Endothelial cell of umbilical vein (primary cell): ENCODE measurements at regions not wholly inside any gene's neighbourhood (a gene's known extent, or its start where the extent isn't known, plus 50 kb on each side); places are given as distances from the start of the nearest gene placed in this dataset.

Experiments
- BruUV-seq: library from RNA; stranded (reverse); fragments of 400-500 nt; replicated peaks from 2 replicates; lab custom pipeline; 2021; lab: Mats Ljungman, UMichigan
- CTCF ChIA-PET: fragments of 300-600, 350-600 bp; sonication (Branson Sonifier 250); formaldehyde crosslinking; loops from one replicate; lab custom pipeline; 2021; ENCODE audit warnings: antibody characterized with exemption, inconsistent platforms; lab: Charles Lee
- POLR2A ChIA-PET: fragments of 300-600, 350-600 bp; sonication (Branson Sonifier 250); formaldehyde crosslinking; loops from one replicate; lab custom pipeline; 2021; ENCODE audit warnings: antibody characterized with exemption, inconsistent platforms; lab: Charles Lee
- DNase-seq: peaks from one replicate; pipeline ENCODE4 v3.0.0-alpha.2; 2011; ENCODE audit warnings: low read depth, low spot score
- FAIRE-seq: peaks from 2 replicates; lab custom pipeline; 2011; peaks lifted over from hg19 to GRCh38; lab: Jason Lieb, UNC
- H2AFZ ChIP-seq: 2 replicates; pipeline ENCODE4 v1.6.0; 2012; ENCODE audit warnings: low read depth, low read length, control low read depth, inconsistent platforms
- H3K27ac ChIP-seq: 2 replicates; pipeline ENCODE4 v1.5.1; 2011; ENCODE audit warnings: low read depth, mild to moderate bottlenecking, control low read depth, low read length, moderate library complexity; ENCODE audit not compliant: insufficient read depth
- H3K27me3 ChIP-seq, 2 experiments: 2 replicates each; pipeline versions ENCODE4 v1.6.0 to v1.6.1; 2011; ENCODE audit warnings: low read length in 2 of 2, mixed read lengths in 1 of 2; ENCODE audit not compliant: control insufficient read depth in 2 of 2, insufficient read depth in 2 of 2
- H3K36me3 ChIP-seq, 2 experiments: 2 replicates in 1 of 2; 3 replicates in 1 of 2; pipeline ENCODE4 v1.5.1; 2011; ENCODE audit warnings: low read length in 2 of 2, mild to moderate bottlenecking in 1 of 2, moderate library complexity in 1 of 2; ENCODE audit not compliant: control insufficient read depth in 2 of 2, insufficient read depth in 2 of 2; ENCODE audit errors: extremely low read depth in 1 of 2
- H3K4me1 ChIP-seq: 3 replicates; pipeline ENCODE4 v1.5.1; 2011; ENCODE audit warnings: mild to moderate bottlenecking, low read length; ENCODE audit not compliant: control insufficient read depth, insufficient read depth; ENCODE audit errors: extremely low read depth
- H3K4me2 ChIP-seq: 2 replicates; pipeline ENCODE4 v1.6.1; 2011; ENCODE audit warnings: low read length, control low read depth, mixed read lengths; ENCODE audit not compliant: insufficient read depth
- H3K4me3 ChIP-seq, 3 experiments: fragments of 200-600 bp in 1 of 3; sonication (generic), shearing (Covaris generic) in 1 of 3; replicated peaks in 1 of 3; 2 replicates each; pipeline ENCODE4 v1.5.1; 2011 to 2016; ENCODE audit warnings: control low read depth in 3 of 3, low read length in 3 of 3, mild to moderate bottlenecking in 2 of 3, inconsistent platforms in 1 of 3, low read depth in 1 of 3, moderate library complexity in 1 of 3; ENCODE audit not compliant: insufficient read depth in 1 of 3
- H3K79me2 ChIP-seq: 2 replicates; pipeline ENCODE4 v1.6.0; 2012; ENCODE audit warnings: low read length, inconsistent platforms; ENCODE audit not compliant: control insufficient read depth, insufficient read depth
- H3K9ac ChIP-seq: replicated peaks from 2 replicates; pipeline ENCODE3; 2011; ENCODE audit warnings: low read length, control low read depth; ENCODE audit not compliant: insufficient read depth; ENCODE audit errors: extremely low read depth
- H3K9me1 ChIP-seq: replicated peaks from 3 replicates; pipeline ENCODE4 v1.6.0; 2011; ENCODE audit warnings: mild to moderate bottlenecking, low read length; ENCODE audit not compliant: control insufficient read depth, insufficient read depth; ENCODE audit errors: extremely low read depth
- H3K9me3 ChIP-seq: replicated peaks from 2 replicates; pipeline ENCODE4 v1.5.1; 2012; ENCODE audit warnings: low read length, inconsistent platforms; ENCODE audit not compliant: control insufficient read depth, insufficient read depth
- H4K20me1 ChIP-seq: replicated peaks from 2 replicates; pipeline ENCODE3; 2011; ENCODE audit warnings: mild to moderate bottlenecking, low read length; ENCODE audit not compliant: control insufficient read depth, insufficient read depth; ENCODE audit errors: extremely low read depth
- CTCF ChIP-seq, 2 donors: IDR thresholded peaks; 1 replicate in 1 of 2; 2 replicates in 1 of 2; pipeline ENCODE4 v1.5.1; 2011; ENCODE audit warnings: low read length in 2 of 2, mild to moderate bottlenecking in 2 of 2, moderate library complexity in 2 of 2, control low read depth in 1 of 2, inconsistent platforms in 1 of 2, low read depth in 1 of 2; ENCODE audit not compliant: insufficient read depth in 1 of 2; ENCODE audit errors: extremely low read depth in 1 of 2
- EZH2 ChIP-seq: IDR thresholded peaks from 2 replicates; pipeline ENCODE4 v1.6.1; 2012; ENCODE audit warnings: borderline replicate concordance, low read depth, mild to moderate bottlenecking, moderate library complexity, low read length, inconsistent platforms; ENCODE audit not compliant: severe bottlenecking
- FOS ChIP-seq: IDR thresholded peaks from 2 replicates; pipeline ENCODE4 v1.6.1; 2011; ENCODE audit warnings: mild to moderate bottlenecking, low read length, moderate library complexity, borderline replicate concordance; ENCODE audit not compliant: insufficient read depth
- GATA2 ChIP-seq: IDR thresholded peaks from 2 replicates; pipeline ENCODE4 v1.7.0; 2011; ENCODE audit warnings: low read depth, mild to moderate bottlenecking, moderate library complexity, mixed read lengths, low read length; ENCODE audit not compliant: insufficient read length, insufficient read depth
- JUN ChIP-seq: IDR thresholded peaks from 2 replicates; pipeline ENCODE4 v1.6.1; 2011; ENCODE audit warnings: borderline replicate concordance, low read depth; ENCODE audit not compliant: insufficient read length, insufficient read depth
- MAX ChIP-seq: IDR thresholded peaks from 2 replicates; pipeline ENCODE4 v1.6.1; 2011; ENCODE audit not compliant: insufficient read depth, insufficient read length
- MYC ChIP-seq: IDR thresholded peaks from one replicate; pipeline ENCODE4 v1.6.1; 2011; ENCODE audit warnings: mild to moderate bottlenecking, low read depth, low read length
- POLR2A ChIP-seq: IDR thresholded peaks from 2 replicates; pipeline ENCODE4 v1.6.1; 2012; ENCODE audit warnings: low read depth, mild to moderate bottlenecking, control low read depth, low read length
- POLR2AphosphoS5 ChIP-seq: IDR thresholded peaks from 2 replicates; pipeline ENCODE4 v1.6.1; 2012; ENCODE audit warnings: low read depth, mild to moderate bottlenecking, control low read depth, low read length, moderate library complexity; ENCODE audit not compliant: insufficient read depth
- dilution Hi-C: fragments of 300-500 bp; cut with MboI; formaldehyde crosslinking; loops from one replicate; pipeline ENCODE4 v1.15.0; 2019; ENCODE audit warnings: low sequenced_read_pairs; ENCODE audit not compliant: extremely low pct_ligation_motif_present
- intact Hi-C: fragments of 100-400 bp; cut with micrococcal nuclease; formaldehyde crosslinking; loops from one replicate; pipeline ENCODE4 v1.10.0; 2022

GRCh38 chr4:53747401-53747800, 156.1 kb upstream of the LNX1 start:
- no peak for DNase-seq
- H2AFZ ChIP-seq, result no peak overlapping the region
- TF ChIP-seq EZH2 (no peak), MYC (no peak), JUN (no peak), GATA2 (no peak), MAX (no peak), POLR2A (no peak), FOS (no peak), POLR2AphosphoS5 (no peak), CTCF (IDR thresholded peaks at IDR 0.05; ENCODE audit: extremely low read depth in 1 of 2, insufficient read depth in 1 of 2, low read depth in 1 of 2, low read length in 2 of 2) (no peak)
- H3K27me3 ChIP-seq, result peaks cover 5 to 14% of the 10 kb centered on the region in 2 experiments
- H3K4me1 ChIP-seq, result no peaks in the 10 kb centered on the region
- no peaks in the 10 kb centered on the region for H3K9me1 ChIP-seq
- no peak overlapping the region for H3K9ac ChIP-seq
- H4K20me1 ChIP-seq, result no peaks in the 10 kb centered on the region
- CTCF ChIA-PET, result interaction anchor here (0.9 to 1.6 kb wide), 2 partner anchors 17 to 487 kb away, joined by 3 to 6 read pairs; no protein-coding TSS in a partner anchor
- H3K79me2 ChIP-seq, result no peaks in the 10 kb centered on the region
- dilution Hi-C loops (no loop called here), intact Hi-C loops (no loop called here)
- no peak for FAIRE-seq
- H3K36me3 ChIP-seq, result no peaks in the 10 kb centered on the region
- no peak overlapping the region for H3K4me2 ChIP-seq
- BruUV-seq, result no TSS peak
- no peak overlapping the region for H3K4me3 ChIP-seq
- H3K27ac ChIP-seq, result no peak overlapping the region
- no peaks in the 10 kb centered on the region for H3K9me3 ChIP-seq
- POLR2A ChIA-PET, result no interaction called here
